ENCODE measurements at regions not wholly inside any gene's neighbourhood (a gene's known extent, or its start where the extent isn't known, plus 50 kb on each side); places are given as distances from the start of the nearest gene placed in this dataset.

- no peak for DNase-seq (ENCODE audit: insufficient read length, low spot score)
- no peak for FAIRE-seq
- no peak for TF ChIP-seq POLR2A (IDR thresholded peaks at IDR 0.05; ENCODE audit: low read depth, low read length)
Observed at GRCh38 chr2:57850415-57851130, 196.0 kb upstream of the VRK2 start.

- DNase-seq (ENCODE audit: insufficient read length, low spot score) = no peak
- no peak for FAIRE-seq
- TF ChIP-seq POLR2A (IDR thresholded peaks at IDR 0.05; ENCODE audit: low read depth, low read length) = no peak
Observed at GRCh38 chr2:57855212-57855611, 191.4 kb upstream of the VRK2 start.

GRCh38 chr2:57859755-57860154, 186.9 kb upstream of the VRK2 start:
- DNase-seq (ENCODE audit: insufficient read length, low spot score) (no peak), FAIRE-seq (no peak)
- no peak for TF ChIP-seq POLR2A (IDR thresholded peaks at IDR 0.05; ENCODE audit: low read depth, low read length)

GRCh38 chr2:57862153-57862552, 184.5 kb upstream of the VRK2 start:
- no peak for FAIRE-seq
- TF ChIP-seq POLR2A (IDR thresholded peaks at IDR 0.05; ENCODE audit: low read depth, low read length) = no peak
- DNase-seq (ENCODE audit: insufficient read length, low spot score) = no peak

- no peak for TF ChIP-seq POLR2A (IDR thresholded peaks at IDR 0.05; ENCODE audit: low read depth, low read length)
- FAIRE-seq = no peak
- no peak for DNase-seq (ENCODE audit: insufficient read length, low spot score)
Observed at GRCh38 chr2:57862727-57863126, 183.9 kb upstream of the VRK2 start.

GRCh38 chr2:57864926-57865325, 181.7 kb upstream of the VRK2 start:
- DNase-seq (ENCODE audit: insufficient read length, low spot score) = no peak
- TF ChIP-seq POLR2A (IDR thresholded peaks at IDR 0.05; ENCODE audit: low read depth, low read length) = no peak
- FAIRE-seq = no peak

GRCh38 chr2:57867730-57868129, 178.9 kb upstream of the VRK2 start:
- DNase-seq (ENCODE audit: insufficient read length, low spot score) (no peak), FAIRE-seq (no peak)
- TF ChIP-seq POLR2A (IDR thresholded peaks at IDR 0.05; ENCODE audit: low read depth, low read length) = no peak

- FAIRE-seq (no peak), DNase-seq (ENCODE audit: insufficient read length, low spot score) (no peak)
- no peak for TF ChIP-seq POLR2A (IDR thresholded peaks at IDR 0.05; ENCODE audit: low read depth, low read length)
Observed at GRCh38 chr2:57868619-57869139, 177.9 kb upstream of the VRK2 start.

GRCh38 chr2:57869758-57870344, 176.8 kb upstream of the VRK2 start:
- FAIRE-seq = no peak
- no peak for TF ChIP-seq POLR2A (IDR thresholded peaks at IDR 0.05; ENCODE audit: low read depth, low read length)
- no peak for DNase-seq (ENCODE audit: insufficient read length, low spot score)

GRCh38 chr2:57876313-57876712, 170.3 kb upstream of the VRK2 start:
- DNase-seq (ENCODE audit: insufficient read length, low spot score) = no peak
- TF ChIP-seq POLR2A (IDR thresholded peaks at IDR 0.05; ENCODE audit: low read depth, low read length) = no peak
- FAIRE-seq = no peak

- DNase-seq (ENCODE audit: insufficient read length, low spot score) (no peak), FAIRE-seq (no peak)
- no peak for TF ChIP-seq POLR2A (IDR thresholded peaks at IDR 0.05; ENCODE audit: low read depth, low read length)
Observed at GRCh38 chr2:57877811-57878170, 168.8 kb upstream of the VRK2 start.

GRCh38 chr2:57878171-57878865, 168.3 kb upstream of the VRK2 start:
- DNase-seq (ENCODE audit: insufficient read length, low spot score) (no peak), FAIRE-seq (no peak)
- no peak for TF ChIP-seq POLR2A (IDR thresholded peaks at IDR 0.05; ENCODE audit: low read depth, low read length)

GRCh38 chr2:57878866-57879210, 167.8 kb upstream of the VRK2 start:
- DNase-seq (ENCODE audit: insufficient read length, low spot score) (no peak), FAIRE-seq (no peak)
- TF ChIP-seq POLR2A (IDR thresholded peaks at IDR 0.05; ENCODE audit: low read depth, low read length) = no peak

GRCh38 chr2:57880446-57880845, 166.2 kb upstream of the VRK2 start:
- DNase-seq (ENCODE audit: insufficient read length, low spot score) (no peak), FAIRE-seq (no peak)
- TF ChIP-seq POLR2A (IDR thresholded peaks at IDR 0.05; ENCODE audit: low read depth, low read length) = no peak

- TF ChIP-seq POLR2A (IDR thresholded peaks at IDR 0.05; ENCODE audit: low read depth, low read length) = no peak
- peak; percentile 27 for FAIRE-seq
- no peak for DNase-seq (ENCODE audit: insufficient read length, low spot score)
Observed at GRCh38 chr2:57880967-57881366, 165.6 kb upstream of the VRK2 start.

Data from H54 (cell line).